Loucy (cell line): ENCODE measurements at regions not wholly inside any gene's neighbourhood (a gene's known extent, or its start where the extent isn't known, plus 50 kb on each side); places are given as distances from the start of the nearest gene placed in this dataset.

ENCODE experiments used
- CTCF ChIP-seq: fragments of 200-600 bp; sonication (generic); conservative IDR thresholded peaks from 2 replicates; pipeline ENCODE4 v1.5.1; 2014; ENCODE audit warnings: mild to moderate bottlenecking, antibody characterized with exemption, low read length
- EZH2phosphoT487 ChIP-seq: fragments of 200-600 bp; IDR thresholded peaks from 2 replicates; pipeline ENCODE4 v1.6.1; 2018; ENCODE audit warnings: antibody characterized with exemption, mild to moderate bottlenecking, moderate library complexity, borderline replicate concordance

- TF ChIP-seq CTCF, result no peak
- no peak for TF ChIP-seq EZH2phosphoT487
These were observed 261.3 kb downstream of the COX7C start for GRCh38 chr5:86879086-86879485.
